Brain microvascular endothelial cell (primary cell): ENCODE measurements at regions not wholly inside any gene's neighbourhood (a gene's known extent, or its start where the extent isn't known, plus 50 kb on each side); places are given as distances from the start of the nearest gene placed in this dataset.
"Not testable (repeated sequence)": the region's sequence is repeated elsewhere in the genome, so short reads cannot be mapped to it uniquely, and the experiment has no call there.

Experiments
- DNase-seq: peaks from one replicate; pipeline ENCODE4 v3.0.0-alpha.2; 2020
- H3K27ac ChIP-seq: fragments of 250-450 bp; sonication (Bioruptor Pico); 2 replicates; pipeline ENCODE4 v1.5.1; 2020; ENCODE audit warnings: mild to moderate bottlenecking, moderate library complexity
- H3K27me3 ChIP-seq: fragments of 250-450 bp; sonication (Bioruptor Pico); replicated peaks from 2 replicates; pipeline ENCODE4 v1.5.1; 2020; ENCODE audit warnings: mild to moderate bottlenecking
- H3K36me3 ChIP-seq: fragments of 250-450 bp; sonication (Bioruptor Pico); replicated peaks from 2 replicates; pipeline ENCODE4 v1.5.1; 2020; ENCODE audit warnings: mild to moderate bottlenecking
- H3K4me3 ChIP-seq: 2 replicates; pipeline ENCODE4 v1.5.1; 2011; ENCODE audit warnings: low read depth, mild to moderate bottlenecking, control low read depth, low read length, moderate library complexity
- in situ Hi-C: cut with HindIII; loops from 2 replicates; pipeline ENCODE4 v1.10.0; 2017; ENCODE audit warnings: low sequenced_read_pairs, low pct_ligation_motif_present
- TF ChIP-seq, protein P1 (sequence below): IDR thresholded peaks from 2 replicates; pipeline ENCODE4 v1.5.1; 2011; ENCODE audit warnings: low read depth, mild to moderate bottlenecking, moderate library complexity, low read length, control low read depth, inconsistent platforms; ENCODE audit errors: missing control alignments

GRCh38 chr18:30150586-30151250 is 891.8 kb downstream of the DSC3 start:
- TF ChIP-seq, protein P1, sequence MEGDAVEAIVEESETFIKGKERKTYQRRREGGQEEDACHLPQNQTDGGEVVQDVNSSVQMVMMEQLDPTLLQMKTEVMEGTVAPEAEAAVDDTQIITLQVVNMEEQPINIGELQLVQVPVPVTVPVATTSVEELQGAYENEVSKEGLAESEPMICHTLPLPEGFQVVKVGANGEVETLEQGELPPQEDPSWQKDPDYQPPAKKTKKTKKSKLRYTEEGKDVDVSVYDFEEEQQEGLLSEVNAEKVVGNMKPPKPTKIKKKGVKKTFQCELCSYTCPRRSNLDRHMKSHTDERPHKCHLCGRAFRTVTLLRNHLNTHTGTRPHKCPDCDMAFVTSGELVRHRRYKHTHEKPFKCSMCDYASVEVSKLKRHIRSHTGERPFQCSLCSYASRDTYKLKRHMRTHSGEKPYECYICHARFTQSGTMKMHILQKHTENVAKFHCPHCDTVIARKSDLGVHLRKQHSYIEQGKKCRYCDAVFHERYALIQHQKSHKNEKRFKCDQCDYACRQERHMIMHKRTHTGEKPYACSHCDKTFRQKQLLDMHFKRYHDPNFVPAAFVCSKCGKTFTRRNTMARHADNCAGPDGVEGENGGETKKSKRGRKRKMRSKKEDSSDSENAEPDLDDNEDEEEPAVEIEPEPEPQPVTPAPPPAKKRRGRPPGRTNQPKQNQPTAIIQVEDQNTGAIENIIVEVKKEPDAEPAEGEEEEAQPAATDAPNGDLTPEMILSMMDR: no peak
- no peak overlapping the region for H3K4me3 ChIP-seq
- in situ Hi-C loops: no loop called here
- H3K27ac ChIP-seq: no peak overlapping the region
- no peak for DNase-seq
- no peaks in the 10 kb centered on the region for H3K36me3 ChIP-seq
- no peaks in the 10 kb centered on the region for H3K27me3 ChIP-seq

- no peak overlapping the region for H3K27ac ChIP-seq
- H3K36me3 ChIP-seq: no peaks in the 10 kb centered on the region
- H3K27me3 ChIP-seq: no peaks in the 10 kb centered on the region
- TF ChIP-seq, protein P1: no peak
- DNase-seq: no peak
- in situ Hi-C loops: no loop called here
- no peak overlapping the region for H3K4me3 ChIP-seq
These were observed 893.0 kb downstream of the DSC3 start for GRCh38 chr18:30149585-30149984.

DNA sequence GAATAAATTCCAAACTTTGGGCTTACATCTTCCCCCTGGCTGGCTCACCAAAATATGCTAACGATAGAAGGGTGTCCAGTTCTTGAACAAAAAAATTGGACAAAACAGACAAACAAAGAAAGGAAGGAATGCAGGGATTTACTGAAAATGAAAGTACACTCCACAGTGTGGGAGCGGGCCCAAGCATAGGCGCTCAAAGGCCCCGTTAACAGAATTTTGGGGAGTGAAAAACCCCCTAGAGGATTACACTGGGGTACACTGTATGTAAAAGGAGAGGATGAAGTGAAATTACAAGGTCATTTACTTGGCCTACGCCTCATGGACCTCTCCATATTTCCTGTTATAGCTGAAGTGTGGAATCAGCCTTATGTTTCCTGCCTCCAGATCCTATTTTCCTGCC is 899.7 kb downstream of the DSC3 start:
- H3K27me3 ChIP-seq: no peaks in the 10 kb centered on the region
- DNase-seq: no peak
- H3K36me3 ChIP-seq: no peaks in the 10 kb centered on the region
- H3K27ac ChIP-seq: no peak overlapping the region
- H3K4me3 ChIP-seq: no peak overlapping the region
- TF ChIP-seq, protein P1: no peak
- in situ Hi-C loops: no loop called here

- no peak overlapping the region for H3K27ac ChIP-seq
- DNase-seq: no peak
- TF ChIP-seq, protein P1: no peak
- H3K4me3 ChIP-seq: no peak overlapping the region
- H3K27me3 ChIP-seq: no peaks in the 10 kb centered on the region
- no peaks in the 10 kb centered on the region for H3K36me3 ChIP-seq
- in situ Hi-C loops: no loop called here
These were observed 900.3 kb downstream of the DSC3 start for GRCh38 chr18:30142248-30142647.

DNA sequence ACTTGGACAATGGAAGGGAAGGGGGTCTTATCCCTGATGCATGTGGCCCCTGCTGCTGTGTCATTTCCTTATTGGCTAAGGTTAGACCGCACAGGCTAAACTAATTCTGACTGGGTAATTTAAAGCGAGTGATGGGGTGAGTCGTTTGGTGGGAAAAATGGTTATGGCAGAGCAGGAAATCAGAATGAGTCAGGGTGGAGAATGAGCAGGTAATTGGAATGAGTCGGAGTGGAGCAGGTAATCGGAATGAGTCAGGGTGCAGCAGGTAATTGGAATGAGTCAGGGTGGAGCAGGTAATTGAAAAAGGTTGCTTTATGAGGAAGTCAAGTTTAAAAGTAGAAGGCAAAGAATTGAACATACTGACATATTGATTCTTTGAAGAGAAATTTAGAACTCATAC is 901.0 kb downstream of the DSC3 start:
- DNase-seq, H3K27ac ChIP-seq, in situ Hi-C loops, H3K27me3 ChIP-seq, H3K4me3 ChIP-seq, H3K36me3 ChIP-seq: not testable (repeated sequence)

GRCh38 chr18:30139631-30140287 is 902.8 kb downstream of the DSC3 start:
- Histone ChIP-seq H3K4me3 (no peak overlapping the region), H3K27ac (no peak overlapping the region), H3K27me3 (no peaks in the 10 kb centered on the region), H3K36me3 (no peaks in the 10 kb centered on the region)
- in situ Hi-C loops: no loop called here
- no peak for DNase-seq
- TF ChIP-seq, protein P1: no peak
